H1 (cell line): ENCODE measurements at regions not wholly inside any gene's neighbourhood (a gene's known extent, or its start where the extent isn't known, plus 50 kb on each side); places are given as distances from the start of the nearest gene placed in this dataset.

Source experiments
- CTCF ChIA-PET: fragments of 300-600 bp; sonication (Branson Sonifier 250); formaldehyde crosslinking; loops from one replicate; lab custom pipeline; 2021; ENCODE audit not compliant: partially characterized antibody; lab: Charles Lee
- POLR2A ChIA-PET: fragments of 300-600 bp; sonication (Branson Sonifier 250); formaldehyde crosslinking; loops from one replicate; lab custom pipeline; 2021; ENCODE audit warnings: inconsistent platforms; ENCODE audit not compliant: partially characterized antibody; lab: Charles Lee
- DNase-seq, 2 experiments: peaks; one replicate each; pipeline versions ENCODE4 v3.0.0 to v3.0.0-alpha.2; 2010 to 2022; ENCODE audit warnings: low spot score in 2 of 2, low read depth in 1 of 2, mixed read lengths in 1 of 2
- FAIRE-seq: peaks from 2 replicates; lab custom pipeline; 2011; peaks lifted over from hg19 to GRCh38; lab: Jason Lieb, UNC
- H2AFZ ChIP-seq: 2 replicates; pipeline ENCODE4 v1.8.1; 2012; ENCODE audit warnings: low read length, inconsistent platforms
- H2AK5ac ChIP-seq: 2 replicates; pipeline ENCODE4 v1.6.1; 2013; ENCODE audit warnings: low read depth, low read length
- H2BK120ac ChIP-seq: replicated peaks from 2 replicates; pipeline ENCODE3; 2013; ENCODE audit warnings: low read depth, low read length, inconsistent platforms
- H2BK12ac ChIP-seq: 2 replicates; pipeline ENCODE4 v1.6.1; 2013; ENCODE audit warnings: low read depth, low read length
- H2BK15ac ChIP-seq: 2 replicates; pipeline ENCODE4 v1.6.1; 2013; ENCODE audit warnings: low read length
- H2BK20ac ChIP-seq: 2 replicates; pipeline ENCODE4 v1.6.1; 2013; ENCODE audit warnings: low read length
- H2BK5ac ChIP-seq: 2 replicates; pipeline ENCODE4 v1.6.1; 2013; ENCODE audit warnings: low read depth, low read length
- H3K14ac ChIP-seq: 2 replicates; pipeline ENCODE4 v1.6.1; 2013; ENCODE audit warnings: inconsistent platforms; ENCODE audit not compliant: insufficient read length
- H3K18ac ChIP-seq: 2 replicates; pipeline ENCODE4 v1.6.1; 2013; ENCODE audit warnings: low read length; ENCODE audit errors: extremely low read depth
- H3K23ac ChIP-seq: 2 replicates; pipeline ENCODE4 v1.6.1; 2013; ENCODE audit warnings: inconsistent platforms; ENCODE audit not compliant: insufficient read length
- H3K23me2 ChIP-seq: 2 replicates; pipeline ENCODE4 v1.6.1; 2013; ENCODE audit warnings: low read depth, low read length
- H3K27ac ChIP-seq: 2 replicates; pipeline ENCODE4 v1.6.1; 2011; ENCODE audit warnings: low read depth, low read length, inconsistent platforms
- H3K27me3 ChIP-seq, 4 experiments: replicated peaks in 1 of 4; 1 replicate in 1 of 4; 2 replicates in 3 of 4; pipeline versions ENCODE4 v1.6.1 to v1.8.1; 2011 to 2013; ENCODE audit warnings: low read length in 3 of 4, mild to moderate bottlenecking in 3 of 4, inconsistent platforms in 2 of 4, mixed read lengths in 2 of 4, moderate library complexity in 1 of 4; ENCODE audit not compliant: control insufficient read depth in 3 of 4, insufficient read depth in 3 of 4; ENCODE audit errors: extremely low read depth in 1 of 4
- H3K36me3 ChIP-seq, 4 experiments: 2 replicates each; pipeline versions ENCODE4 v1.6.1 to v1.8.1; 2011 to 2013; ENCODE audit warnings: mild to moderate bottlenecking in 4 of 4, low read length in 3 of 4, moderate library complexity in 2 of 4, control low read depth in 1 of 4, inconsistent platforms in 1 of 4; ENCODE audit not compliant: insufficient read depth in 4 of 4, control insufficient read depth in 2 of 4
- H3K4ac ChIP-seq: replicated peaks from 2 replicates; pipeline ENCODE3; 2013; ENCODE audit warnings: low read length, low read depth, mixed read lengths, inconsistent platforms; ENCODE audit not compliant: insufficient read length
- H3K4me1 ChIP-seq, 4 experiments: replicated peaks in 1 of 4; 1 replicate in 1 of 4; 2 replicates in 3 of 4; pipeline versions ENCODE4 v1.6.1 to v1.8.1; 2011 to 2013; ENCODE audit warnings: low read length in 3 of 4, inconsistent platforms in 2 of 4, mixed read lengths in 1 of 4; ENCODE audit not compliant: insufficient read depth in 4 of 4, control insufficient read depth in 3 of 4
- H3K4me2 ChIP-seq, 2 experiments: 2 replicates each; pipeline versions ENCODE4 v1.6.1 to v1.8.1; 2011 to 2013; ENCODE audit warnings: low read depth in 2 of 2, low read length in 2 of 2, control low read depth in 1 of 2, inconsistent platforms in 1 of 2, mild to moderate bottlenecking in 1 of 2; ENCODE audit not compliant: insufficient read depth in 1 of 2
- H3K4me3 ChIP-seq, 4 experiments: fragments of 200-600, 300-600 bp in 1 of 4; sonication (generic), shearing (Covaris generic), sonication (Bioruptor Twin) in 1 of 4; 2 replicates each; pipeline versions ENCODE4 v1.5.1 to v1.8.1; 2011 to 2016; ENCODE audit warnings: low read length in 4 of 4, low read depth in 3 of 4, control low read depth in 2 of 4, inconsistent platforms in 2 of 4, mild to moderate bottlenecking in 2 of 4, mixed read lengths in 1 of 4, moderate library complexity in 1 of 4; ENCODE audit not compliant: insufficient read depth in 2 of 4; ENCODE audit errors: extremely low read depth in 1 of 4
- H3K56ac ChIP-seq: replicated peaks from 2 replicates; pipeline ENCODE3; 2013; ENCODE audit warnings: low read depth, mild to moderate bottlenecking, mixed read lengths, low read length, inconsistent platforms; ENCODE audit not compliant: insufficient read length
- H3K79me1 ChIP-seq: 2 replicates; pipeline ENCODE4 v1.6.1; 2013; ENCODE audit warnings: low read depth, low read length, control low read depth
- H3K79me2 ChIP-seq, 2 experiments: 2 replicates each; pipeline versions ENCODE4 v1.6.1 to v1.8.1; 2012 to 2013; ENCODE audit warnings: low read length in 2 of 2, mild to moderate bottlenecking in 2 of 2, inconsistent platforms in 1 of 2; ENCODE audit not compliant: insufficient read depth in 2 of 2, control insufficient read depth in 1 of 2
- H3K9ac ChIP-seq, 4 experiments: replicated peaks in 1 of 4; 1 replicate in 1 of 4; 2 replicates in 3 of 4; pipeline versions ENCODE4 v1.6.1 to v1.8.1; 2011 to 2013; ENCODE audit warnings: low read depth in 3 of 4, low read length in 3 of 4, control low read depth in 2 of 4, mild to moderate bottlenecking in 2 of 4, moderate library complexity in 2 of 4, inconsistent platforms in 1 of 4; ENCODE audit errors: extremely low read depth in 1 of 4
- H3K9me3 ChIP-seq, 2 experiments: 2 replicates each; pipeline versions ENCODE4 v1.6.1 to v1.8.1; 2012 to 2013; ENCODE audit warnings: mild to moderate bottlenecking in 2 of 2, moderate library complexity in 2 of 2, control low read depth in 1 of 2, inconsistent platforms in 1 of 2, low read depth in 1 of 2, low read length in 1 of 2, mixed read lengths in 1 of 2; ENCODE audit not compliant: insufficient read depth in 2 of 2
- H4K20me1 ChIP-seq, 2 experiments: replicated peaks in 1 of 2; 2 replicates each; pipeline versions ENCODE3 to v1.8.1; 2011 to 2013; ENCODE audit warnings: inconsistent platforms in 2 of 2, low read length in 2 of 2, mild to moderate bottlenecking in 1 of 2; ENCODE audit not compliant: insufficient read depth in 2 of 2, control insufficient read depth in 1 of 2
- H4K5ac ChIP-seq: 2 replicates; pipeline ENCODE4 v1.6.1; 2013; ENCODE audit warnings: low read length, low read depth, mixed read lengths, inconsistent platforms; ENCODE audit not compliant: insufficient read length
- H4K8ac ChIP-seq: 2 replicates; pipeline ENCODE4 v1.8.0; 2013; ENCODE audit warnings: mild to moderate bottlenecking, moderate library complexity, low read length, inconsistent platforms; ENCODE audit not compliant: insufficient read depth; ENCODE audit errors: extremely low read depth
- H4K91ac ChIP-seq: replicated peaks from 2 replicates; pipeline ENCODE3; 2013; ENCODE audit warnings: low read length, mixed read lengths, inconsistent platforms; ENCODE audit not compliant: insufficient read length
- WGBS, 2 experiments: shearing (Covaris generic) in 1 of 2; methylation state at CpG; one replicate each; pipeline versions ENCODE4 v1.1.6 to v1.1.7; 2013 to 2015; ENCODE audit warnings: low lambda C conversion rate in 2 of 2, mixed read lengths in 2 of 2, inconsistent platforms in 1 of 2, low coverage in 1 of 2, missing lambda C conversion rate in 1 of 2; ENCODE audit not compliant: insufficient replicate concordance in 2 of 2, insufficient coverage in 1 of 2, insufficient read length in 1 of 2; ENCODE audit errors: extremely low coverage in 1 of 2, missing lambda C conversion rate in 1 of 2; 5-methylcytosine and 5-hydroxymethylcytosine counted together
- TF ChIP-seq, protein P1 (sequence below): fragments of 300-600 bp; sonication (generic); IDR thresholded peaks from 2 replicates; pipeline ENCODE4 v1.7.1; 2012; ENCODE audit warnings: low read length, moderate library complexity, mild to moderate bottlenecking, inconsistent platforms; ENCODE audit not compliant: insufficient replicate concordance

- no peak overlapping the region for H3K56ac ChIP-seq
- ChIA-PET CTCF (interaction anchor here (0.6 kb wide), 2 partner anchors 834 to 1459 kb away, joined by 3 read pairs; no protein-coding TSS in a partner anchor), POLR2A (no interaction called here)
- no peaks in the 10 kb centered on the region for H3K4me1 ChIP-seq
- no peak overlapping the region for H2BK20ac ChIP-seq
- no peaks in the 10 kb centered on the region for H4K20me1 ChIP-seq
- H3K14ac ChIP-seq = no peak overlapping the region
- H3K23me2 ChIP-seq = no peaks in the 10 kb centered on the region
- H3K27ac ChIP-seq = no peak overlapping the region
- H2BK15ac ChIP-seq = no peak overlapping the region
- H3K9ac ChIP-seq = no peak overlapping the region
- DNase-seq (no peak), FAIRE-seq (no peak)
- no peak overlapping the region for H4K8ac ChIP-seq
- H3K27me3 ChIP-seq = no peaks in the 10 kb centered on the region
- no peak overlapping the region for H2AFZ ChIP-seq
- no peak overlapping the region for H2AK5ac ChIP-seq
- H2BK120ac ChIP-seq = no peak overlapping the region
- H3K4me3 ChIP-seq = no peak overlapping the region
- 92% methylated on average over 2 of the region's 2 CpGs; no CpG with 5 or more reads in 1 of the 2 experiments for WGBS, 2 experiments
- no peaks in the 10 kb centered on the region for H3K36me3 ChIP-seq
- H3K18ac ChIP-seq = no peak overlapping the region
- H2BK12ac ChIP-seq = no peak overlapping the region
- no peaks in the 10 kb centered on the region for H3K79me2 ChIP-seq
- H2BK5ac ChIP-seq = no peak overlapping the region
- H3K23ac ChIP-seq = no peak overlapping the region
- no peaks in the 10 kb centered on the region for H3K9me3 ChIP-seq
- H4K5ac ChIP-seq = no peak overlapping the region
- no peak overlapping the region for H3K4ac ChIP-seq
- H3K79me1 ChIP-seq = no peaks in the 10 kb centered on the region
- H3K4me2 ChIP-seq = no peak overlapping the region
- no peak overlapping the region for H4K91ac ChIP-seq
- TF ChIP-seq, protein P1, sequence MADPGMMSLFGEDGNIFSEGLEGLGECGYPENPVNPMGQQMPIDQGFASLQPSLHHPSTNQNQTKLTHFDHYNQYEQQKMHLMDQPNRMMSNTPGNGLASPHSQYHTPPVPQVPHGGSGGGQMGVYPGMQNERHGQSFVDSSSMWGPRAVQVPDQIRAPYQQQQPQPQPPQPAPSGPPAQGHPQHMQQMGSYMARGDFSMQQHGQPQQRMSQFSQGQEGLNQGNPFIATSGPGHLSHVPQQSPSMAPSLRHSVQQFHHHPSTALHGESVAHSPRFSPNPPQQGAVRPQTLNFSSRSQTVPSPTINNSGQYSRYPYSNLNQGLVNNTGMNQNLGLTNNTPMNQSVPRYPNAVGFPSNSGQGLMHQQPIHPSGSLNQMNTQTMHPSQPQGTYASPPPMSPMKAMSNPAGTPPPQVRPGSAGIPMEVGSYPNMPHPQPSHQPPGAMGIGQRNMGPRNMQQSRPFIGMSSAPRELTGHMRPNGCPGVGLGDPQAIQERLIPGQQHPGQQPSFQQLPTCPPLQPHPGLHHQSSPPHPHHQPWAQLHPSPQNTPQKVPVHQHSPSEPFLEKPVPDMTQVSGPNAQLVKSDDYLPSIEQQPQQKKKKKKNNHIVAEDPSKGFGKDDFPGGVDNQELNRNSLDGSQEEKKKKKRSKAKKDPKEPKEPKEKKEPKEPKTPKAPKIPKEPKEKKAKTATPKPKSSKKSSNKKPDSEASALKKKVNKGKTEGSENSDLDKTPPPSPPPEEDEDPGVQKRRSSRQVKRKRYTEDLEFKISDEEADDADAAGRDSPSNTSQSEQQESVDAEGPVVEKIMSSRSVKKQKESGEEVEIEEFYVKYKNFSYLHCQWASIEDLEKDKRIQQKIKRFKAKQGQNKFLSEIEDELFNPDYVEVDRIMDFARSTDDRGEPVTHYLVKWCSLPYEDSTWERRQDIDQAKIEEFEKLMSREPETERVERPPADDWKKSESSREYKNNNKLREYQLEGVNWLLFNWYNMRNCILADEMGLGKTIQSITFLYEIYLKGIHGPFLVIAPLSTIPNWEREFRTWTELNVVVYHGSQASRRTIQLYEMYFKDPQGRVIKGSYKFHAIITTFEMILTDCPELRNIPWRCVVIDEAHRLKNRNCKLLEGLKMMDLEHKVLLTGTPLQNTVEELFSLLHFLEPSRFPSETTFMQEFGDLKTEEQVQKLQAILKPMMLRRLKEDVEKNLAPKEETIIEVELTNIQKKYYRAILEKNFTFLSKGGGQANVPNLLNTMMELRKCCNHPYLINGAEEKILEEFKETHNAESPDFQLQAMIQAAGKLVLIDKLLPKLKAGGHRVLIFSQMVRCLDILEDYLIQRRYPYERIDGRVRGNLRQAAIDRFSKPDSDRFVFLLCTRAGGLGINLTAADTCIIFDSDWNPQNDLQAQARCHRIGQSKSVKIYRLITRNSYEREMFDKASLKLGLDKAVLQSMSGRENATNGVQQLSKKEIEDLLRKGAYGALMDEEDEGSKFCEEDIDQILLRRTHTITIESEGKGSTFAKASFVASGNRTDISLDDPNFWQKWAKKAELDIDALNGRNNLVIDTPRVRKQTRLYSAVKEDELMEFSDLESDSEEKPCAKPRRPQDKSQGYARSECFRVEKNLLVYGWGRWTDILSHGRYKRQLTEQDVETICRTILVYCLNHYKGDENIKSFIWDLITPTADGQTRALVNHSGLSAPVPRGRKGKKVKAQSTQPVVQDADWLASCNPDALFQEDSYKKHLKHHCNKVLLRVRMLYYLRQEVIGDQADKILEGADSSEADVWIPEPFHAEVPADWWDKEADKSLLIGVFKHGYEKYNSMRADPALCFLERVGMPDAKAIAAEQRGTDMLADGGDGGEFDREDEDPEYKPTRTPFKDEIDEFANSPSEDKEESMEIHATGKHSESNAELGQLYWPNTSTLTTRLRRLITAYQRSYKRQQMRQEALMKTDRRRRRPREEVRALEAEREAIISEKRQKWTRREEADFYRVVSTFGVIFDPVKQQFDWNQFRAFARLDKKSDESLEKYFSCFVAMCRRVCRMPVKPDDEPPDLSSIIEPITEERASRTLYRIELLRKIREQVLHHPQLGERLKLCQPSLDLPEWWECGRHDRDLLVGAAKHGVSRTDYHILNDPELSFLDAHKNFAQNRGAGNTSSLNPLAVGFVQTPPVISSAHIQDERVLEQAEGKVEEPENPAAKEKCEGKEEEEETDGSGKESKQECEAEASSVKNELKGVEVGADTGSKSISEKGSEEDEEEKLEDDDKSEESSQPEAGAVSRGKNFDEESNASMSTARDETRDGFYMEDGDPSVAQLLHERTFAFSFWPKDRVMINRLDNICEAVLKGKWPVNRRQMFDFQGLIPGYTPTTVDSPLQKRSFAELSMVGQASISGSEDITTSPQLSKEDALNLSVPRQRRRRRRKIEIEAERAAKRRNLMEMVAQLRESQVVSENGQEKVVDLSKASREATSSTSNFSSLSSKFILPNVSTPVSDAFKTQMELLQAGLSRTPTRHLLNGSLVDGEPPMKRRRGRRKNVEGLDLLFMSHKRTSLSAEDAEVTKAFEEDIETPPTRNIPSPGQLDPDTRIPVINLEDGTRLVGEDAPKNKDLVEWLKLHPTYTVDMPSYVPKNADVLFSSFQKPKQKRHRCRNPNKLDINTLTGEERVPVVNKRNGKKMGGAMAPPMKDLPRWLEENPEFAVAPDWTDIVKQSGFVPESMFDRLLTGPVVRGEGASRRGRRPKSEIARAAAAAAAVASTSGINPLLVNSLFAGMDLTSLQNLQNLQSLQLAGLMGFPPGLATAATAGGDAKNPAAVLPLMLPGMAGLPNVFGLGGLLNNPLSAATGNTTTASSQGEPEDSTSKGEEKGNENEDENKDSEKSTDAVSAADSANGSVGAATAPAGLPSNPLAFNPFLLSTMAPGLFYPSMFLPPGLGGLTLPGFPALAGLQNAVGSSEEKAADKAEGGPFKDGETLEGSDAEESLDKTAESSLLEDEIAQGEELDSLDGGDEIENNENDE = no peak
Measured at GRCh38 chr6:139687055-139687454, 312.6 kb upstream of the CITED2 start.
